HCT116 (cell line): ENCODE measurements at regions not wholly inside any gene's neighbourhood (a gene's known extent, or its start where the extent isn't known, plus 50 kb on each side); places are given as distances from the start of the nearest gene placed in this dataset.

Experiments used
- ATAC-seq: fragments of 200-7000 bp; cut with Tn5 transposase; 2 replicates; pipeline ENCODE4 v1.9.1; 2020; ENCODE audit warnings: mild to moderate bottlenecking, moderate library complexity
- BruUV-seq: library from RNA; stranded (reverse); fragments of 400-500 nt; replicated peaks from 2 replicates; lab custom pipeline; 2021; lab: Mats Ljungman, UMichigan
- CTCF ChIA-PET: fragments of 300-600 bp; sonication (Branson Sonifier 250); formaldehyde crosslinking; loops from one replicate; lab custom pipeline; 2021; ENCODE audit warnings: antibody characterized with exemption; lab: Charles Lee
- POLR2A ChIA-PET: fragments of 300-600, 350-600 bp; sonication (Branson Sonifier 250); formaldehyde crosslinking; loops from one replicate; lab custom pipeline; 2021; ENCODE audit warnings: antibody characterized with exemption; lab: Charles Lee
- RAD21 ChIA-PET, 2 experiments: fragments of 300-600 bp; sonication (Branson Sonifier 250); formaldehyde crosslinking; loops; one replicate each; lab custom pipeline; 2023; ENCODE audit warnings: low total read pairs in 2 of 2; ENCODE audit not compliant: uncharacterized antibody in 2 of 2, unreplicated experiment in 2 of 2, low non-redundant PET in 1 of 2; lab: Charles Lee
- DNase-seq: peaks from one replicate; pipeline ENCODE4 v3.0.0-alpha.2; 2010; ENCODE audit warnings: low read depth, low spot score
- H2AFZ ChIP-seq: fragments of 200-600 bp; shearing (Covaris generic), sonication (generic); 2 replicates; pipeline ENCODE4 v1.6.1; 2017; ENCODE audit warnings: low read depth, mixed run types, mixed read lengths, antibody characterized with exemption, low read length; ENCODE audit not compliant: poor library complexity, severe bottlenecking
- H3K27ac ChIP-seq: 2 replicates; pipeline ENCODE4 v1.5.1; 2012; ENCODE audit warnings: low read depth, low read length
- H3K27me3 ChIP-seq: fragments of 200-600 bp; sonication (generic); 2 replicates; pipeline ENCODE4 v1.6.1; 2016; ENCODE audit warnings: mixed run types, low read length, mixed read lengths; ENCODE audit not compliant: insufficient read depth
- H3K36me3 ChIP-seq, 2 experiments: fragments of 200-500 bp in 1 of 2; fragments of 200-600 bp in 1 of 2; sonication (Bioruptor generic) in 1 of 2; sonication (generic) in 1 of 2; 2 replicates each; pipeline versions ENCODE4 v1.5.1 to v1.6.1; 2014 to 2016; ENCODE audit warnings: low read length in 2 of 2, inconsistent platforms in 1 of 2, mixed read lengths in 1 of 2, mixed run types in 1 of 2; ENCODE audit not compliant: insufficient read depth in 2 of 2, control insufficient read depth in 1 of 2
- H3K4me1 ChIP-seq, 2 experiments: fragments of 200-600 bp in 1 of 2; sonication (generic) in 1 of 2; 2 replicates each; pipeline versions ENCODE4 v1.5.1 to v1.6.1; 2012 to 2017; ENCODE audit warnings: low read length in 2 of 2, inconsistent platforms in 1 of 2, mild to moderate bottlenecking in 1 of 2, mixed read lengths in 1 of 2, mixed run types in 1 of 2, moderate library complexity in 1 of 2; ENCODE audit not compliant: insufficient read depth in 2 of 2, control insufficient read depth in 1 of 2
- H3K4me2 ChIP-seq: fragments of 200-600 bp; sonication (generic); 2 replicates; pipeline ENCODE4 v1.6.1; 2017; ENCODE audit warnings: mixed run types, low read length, mixed read lengths
- H3K4me3 ChIP-seq, 2 experiments: fragments of 200-600 bp in 1 of 2; sonication (generic) in 1 of 2; replicated peaks in 1 of 2; 2 replicates each; pipeline ENCODE4 v1.5.1; 2011 to 2016; ENCODE audit warnings: low read length in 2 of 2, control low read depth in 1 of 2, low read depth in 1 of 2, mild to moderate bottlenecking in 1 of 2, mixed read lengths in 1 of 2, mixed run types in 1 of 2
- H3K79me2 ChIP-seq: fragments of 200-600 bp; sonication (generic); 2 replicates; pipeline ENCODE4 v1.6.1; 2017; ENCODE audit warnings: mild to moderate bottlenecking, mixed run types, low read length, moderate library complexity, mixed read lengths; ENCODE audit not compliant: insufficient read depth
- H3K9ac ChIP-seq: fragments of 200-600 bp; sonication (generic); 2 replicates; pipeline ENCODE4 v1.6.1; 2016; ENCODE audit warnings: low read length, mixed read lengths
- H3K9me2 ChIP-seq: fragments of 200-600 bp; sonication (generic), shearing (Covaris generic); 2 replicates; pipeline ENCODE4 v1.6.1; 2017; ENCODE audit warnings: mixed run types, mild to moderate bottlenecking, moderate library complexity; ENCODE audit not compliant: insufficient read depth
- H3K9me3 ChIP-seq, 2 experiments: fragments of 200-500 bp in 1 of 2; fragments of 200-600 bp in 1 of 2; sonication (Bioruptor generic) in 1 of 2; sonication (generic) in 1 of 2; 2 replicates each; pipeline ENCODE4 v1.6.1; 2014 to 2017; ENCODE audit warnings: low read length in 2 of 2, mixed read lengths in 2 of 2, inconsistent platforms in 1 of 2, low read depth in 1 of 2, mild to moderate bottlenecking in 1 of 2, mixed run types in 1 of 2, moderate library complexity in 1 of 2; ENCODE audit not compliant: control insufficient read depth in 1 of 2, insufficient read depth in 1 of 2
- H4K20me1 ChIP-seq: fragments of 200-600 bp; sonication (generic), shearing (Covaris generic); 2 replicates; pipeline ENCODE4 v1.6.1; 2017; ENCODE audit warnings: mixed run types, mild to moderate bottlenecking, moderate library complexity; ENCODE audit not compliant: insufficient read depth
- CBX3 ChIP-seq: IDR thresholded peaks from 2 replicates; pipeline ENCODE4 v1.6.1; 2012; ENCODE audit warnings: low read depth
- CEBPB ChIP-seq: IDR thresholded peaks from 2 replicates; pipeline ENCODE4 v1.6.1; 2012; ENCODE audit warnings: low read depth
- EGR1 ChIP-seq: IDR thresholded peaks from 2 replicates; pipeline ENCODE4 v1.6.1; 2012; ENCODE audit warnings: low read depth
- ELF1 ChIP-seq: IDR thresholded peaks from 2 replicates; pipeline ENCODE4 v1.6.1; 2012; ENCODE audit warnings: low read depth, borderline replicate concordance
- EZH2phosphoT487 ChIP-seq: fragments of 200-600 bp; IDR thresholded peaks from 2 replicates; pipeline ENCODE4 v1.6.1; 2018; ENCODE audit warnings: antibody characterized with exemption, borderline replicate concordance
- FOSL1 ChIP-seq: IDR thresholded peaks from 2 replicates; pipeline ENCODE4 v1.6.1; 2012; ENCODE audit warnings: low read depth
- POLR2AphosphoS5 ChIP-seq: IDR thresholded peaks from 2 replicates; pipeline ENCODE4 v1.6.1; 2011; ENCODE audit warnings: mild to moderate bottlenecking, low read depth, low read length, moderate library complexity
- SIN3A ChIP-seq: IDR thresholded peaks from 2 replicates; pipeline ENCODE4 v1.6.1; 2012; ENCODE audit warnings: low read depth
- TCF7L2 ChIP-seq: IDR thresholded peaks from 2 replicates; pipeline ENCODE4 v1.7.0; 2011; ENCODE audit warnings: borderline replicate concordance, inconsistent platforms; ENCODE audit not compliant: insufficient read depth, insufficient read length; ENCODE audit errors: extremely low read depth
- YY1 ChIP-seq: IDR thresholded peaks from 2 replicates; pipeline ENCODE4 v1.6.1; 2011; ENCODE audit warnings: low read length, low read depth, moderate library complexity, mild to moderate bottlenecking; ENCODE audit not compliant: insufficient replicate concordance; ENCODE audit errors: extremely low read depth
- ZNF274 ChIP-seq: fragments of 200-500 bp; sonication (Bioruptor generic); IDR thresholded peaks from 2 replicates; pipeline ENCODE4 v1.6.1; 2014; ENCODE audit warnings: mild to moderate bottlenecking, low read depth, low read length, inconsistent platforms
- intact Hi-C: fragments of 100-400 bp; cut with micrococcal nuclease; formaldehyde crosslinking; loops from 2 replicates; pipeline ENCODE4 v1.10.0; 2022
- TF ChIP-seq, protein P1 (sequence below): IDR thresholded peaks from 2 replicates; pipeline ENCODE4 v1.6.1; 2012; ENCODE audit warnings: low read depth
- TF ChIP-seq, protein P2 (sequence below): IDR thresholded peaks from 2 replicates; pipeline ENCODE4 v1.6.1; 2012
- TF ChIP-seq, protein P3 (sequence below), 3 experiments: fragments of 200-600 bp in 1 of 3; sonication (generic) in 1 of 3; IDR thresholded peaks in 2 of 3; conservative IDR thresholded peaks in 1 of 3; 2 replicates each; pipeline ENCODE4 v1.5.1; 2012 to 2017; ENCODE audit warnings: low read depth in 2 of 3, low read length in 2 of 3, antibody characterized with exemption in 1 of 3, borderline replicate concordance in 1 of 3, control low read depth in 1 of 3, mild to moderate bottlenecking in 1 of 3, mixed read lengths in 1 of 3, mixed run types in 1 of 3, moderate library complexity in 1 of 3; ENCODE audit not compliant: insufficient read depth in 1 of 3

- H3K79me2 ChIP-seq: no peaks in the 10 kb centered on the region
- CTCF ChIA-PET: no interaction called here
- no peak for ATAC-seq
- H3K9me3 ChIP-seq: peaks cover 13 to 27% of the 10 kb centered on the region in 2 experiments; a peak in 2 of 4 replicates
- H3K4me2 ChIP-seq: no peak overlapping the region
- intact Hi-C loops: no loop called here
- H2AFZ ChIP-seq: no peak overlapping the region
- H3K27ac ChIP-seq: no peak overlapping the region
- H3K9me2 ChIP-seq: no peaks in the 10 kb centered on the region
- no peaks in the 10 kb centered on the region for H4K20me1 ChIP-seq
- no peak for DNase-seq
- TF ChIP-seq, protein P1, sequence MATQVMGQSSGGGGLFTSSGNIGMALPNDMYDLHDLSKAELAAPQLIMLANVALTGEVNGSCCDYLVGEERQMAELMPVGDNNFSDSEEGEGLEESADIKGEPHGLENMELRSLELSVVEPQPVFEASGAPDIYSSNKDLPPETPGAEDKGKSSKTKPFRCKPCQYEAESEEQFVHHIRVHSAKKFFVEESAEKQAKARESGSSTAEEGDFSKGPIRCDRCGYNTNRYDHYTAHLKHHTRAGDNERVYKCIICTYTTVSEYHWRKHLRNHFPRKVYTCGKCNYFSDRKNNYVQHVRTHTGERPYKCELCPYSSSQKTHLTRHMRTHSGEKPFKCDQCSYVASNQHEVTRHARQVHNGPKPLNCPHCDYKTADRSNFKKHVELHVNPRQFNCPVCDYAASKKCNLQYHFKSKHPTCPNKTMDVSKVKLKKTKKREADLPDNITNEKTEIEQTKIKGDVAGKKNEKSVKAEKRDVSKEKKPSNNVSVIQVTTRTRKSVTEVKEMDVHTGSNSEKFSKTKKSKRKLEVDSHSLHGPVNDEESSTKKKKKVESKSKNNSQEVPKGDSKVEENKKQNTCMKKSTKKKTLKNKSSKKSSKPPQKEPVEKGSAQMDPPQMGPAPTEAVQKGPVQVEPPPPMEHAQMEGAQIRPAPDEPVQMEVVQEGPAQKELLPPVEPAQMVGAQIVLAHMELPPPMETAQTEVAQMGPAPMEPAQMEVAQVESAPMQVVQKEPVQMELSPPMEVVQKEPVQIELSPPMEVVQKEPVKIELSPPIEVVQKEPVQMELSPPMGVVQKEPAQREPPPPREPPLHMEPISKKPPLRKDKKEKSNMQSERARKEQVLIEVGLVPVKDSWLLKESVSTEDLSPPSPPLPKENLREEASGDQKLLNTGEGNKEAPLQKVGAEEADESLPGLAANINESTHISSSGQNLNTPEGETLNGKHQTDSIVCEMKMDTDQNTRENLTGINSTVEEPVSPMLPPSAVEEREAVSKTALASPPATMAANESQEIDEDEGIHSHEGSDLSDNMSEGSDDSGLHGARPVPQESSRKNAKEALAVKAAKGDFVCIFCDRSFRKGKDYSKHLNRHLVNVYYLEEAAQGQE: no peak
- TF ChIP-seq, protein P2, sequence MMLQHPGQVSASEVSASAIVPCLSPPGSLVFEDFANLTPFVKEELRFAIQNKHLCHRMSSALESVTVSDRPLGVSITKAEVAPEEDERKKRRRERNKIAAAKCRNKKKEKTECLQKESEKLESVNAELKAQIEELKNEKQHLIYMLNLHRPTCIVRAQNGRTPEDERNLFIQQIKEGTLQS: no peak
- TF ChIP-seq TCF7L2 (no peak), EGR1 (no peak), CBX3 (no peak), YY1 (no peak), SIN3A (no peak), CEBPB (no peak), ZNF274 (no peak), POLR2AphosphoS5 (no peak), ELF1 (no peak), EZH2phosphoT487 (no peak), FOSL1 (no peak)
- TF ChIP-seq, protein P3, sequence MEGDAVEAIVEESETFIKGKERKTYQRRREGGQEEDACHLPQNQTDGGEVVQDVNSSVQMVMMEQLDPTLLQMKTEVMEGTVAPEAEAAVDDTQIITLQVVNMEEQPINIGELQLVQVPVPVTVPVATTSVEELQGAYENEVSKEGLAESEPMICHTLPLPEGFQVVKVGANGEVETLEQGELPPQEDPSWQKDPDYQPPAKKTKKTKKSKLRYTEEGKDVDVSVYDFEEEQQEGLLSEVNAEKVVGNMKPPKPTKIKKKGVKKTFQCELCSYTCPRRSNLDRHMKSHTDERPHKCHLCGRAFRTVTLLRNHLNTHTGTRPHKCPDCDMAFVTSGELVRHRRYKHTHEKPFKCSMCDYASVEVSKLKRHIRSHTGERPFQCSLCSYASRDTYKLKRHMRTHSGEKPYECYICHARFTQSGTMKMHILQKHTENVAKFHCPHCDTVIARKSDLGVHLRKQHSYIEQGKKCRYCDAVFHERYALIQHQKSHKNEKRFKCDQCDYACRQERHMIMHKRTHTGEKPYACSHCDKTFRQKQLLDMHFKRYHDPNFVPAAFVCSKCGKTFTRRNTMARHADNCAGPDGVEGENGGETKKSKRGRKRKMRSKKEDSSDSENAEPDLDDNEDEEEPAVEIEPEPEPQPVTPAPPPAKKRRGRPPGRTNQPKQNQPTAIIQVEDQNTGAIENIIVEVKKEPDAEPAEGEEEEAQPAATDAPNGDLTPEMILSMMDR (IDR thresholded peaks at IDR 0.05 in 2 of 3, conservative IDR thresholded peaks at IDR 0.05 in 1 of 3; ENCODE audit: borderline replicate concordance in 1 of 3, insufficient read depth in 1 of 3, low read depth in 2 of 3, low read length in 2 of 3): no peak
- no peak overlapping the region for H3K9ac ChIP-seq
- no peaks in the 10 kb centered on the region for H3K4me1 ChIP-seq
- H3K27me3 ChIP-seq: no peaks in the 10 kb centered on the region
- H3K36me3 ChIP-seq: no peaks in the 10 kb centered on the region
- POLR2A ChIA-PET: no interaction called here
- H3K4me3 ChIP-seq: no peak overlapping the region
- RAD21 ChIA-PET: no interaction called here
- no TSS peak for BruUV-seq
These were observed 2095.5 kb upstream of the WWC1 start for GRCh38 chr5:166195981-166196380.
